H1 (cell line): ENCODE measurements at regions not wholly inside any gene's neighbourhood (a gene's known extent, or its start where the extent isn't known, plus 50 kb on each side); places are given as distances from the start of the nearest gene placed in this dataset.

ENCODE experiments used
- ASH2L ChIP-seq: fragments of 200-600, 300-600 bp; sonication (generic); IDR thresholded peaks from one replicate; pipeline ENCODE4 v1.7.1; 2017; ENCODE audit warnings: low read length
- CEBPB ChIP-seq: IDR thresholded peaks from 2 replicates; pipeline ENCODE4 v1.6.1; 2012; ENCODE audit warnings: low read depth, low read length
- MAFK ChIP-seq: IDR thresholded peaks from 2 replicates; pipeline ENCODE4 v1.6.1; 2012; ENCODE audit warnings: low read depth, mild to moderate bottlenecking, improper control_type of control experiment, low read length
- NANOG ChIP-seq: IDR thresholded peaks from 2 replicates; pipeline ENCODE4 v1.6.1; 2011; ENCODE audit warnings: low read length, low read depth, mild to moderate bottlenecking, inconsistent platforms; ENCODE audit not compliant: insufficient read depth, poor library complexity, severe bottlenecking
- RXRA ChIP-seq: IDR thresholded peaks from 2 replicates; pipeline ENCODE4 v1.6.1; 2011; ENCODE audit warnings: low read depth, mild to moderate bottlenecking, low read length, moderate library complexity; ENCODE audit not compliant: insufficient read depth
- USF2 ChIP-seq: IDR thresholded peaks from 2 replicates; pipeline ENCODE4 v1.6.1; 2011; ENCODE audit warnings: low read length, improper control_type of control experiment

DNA sequence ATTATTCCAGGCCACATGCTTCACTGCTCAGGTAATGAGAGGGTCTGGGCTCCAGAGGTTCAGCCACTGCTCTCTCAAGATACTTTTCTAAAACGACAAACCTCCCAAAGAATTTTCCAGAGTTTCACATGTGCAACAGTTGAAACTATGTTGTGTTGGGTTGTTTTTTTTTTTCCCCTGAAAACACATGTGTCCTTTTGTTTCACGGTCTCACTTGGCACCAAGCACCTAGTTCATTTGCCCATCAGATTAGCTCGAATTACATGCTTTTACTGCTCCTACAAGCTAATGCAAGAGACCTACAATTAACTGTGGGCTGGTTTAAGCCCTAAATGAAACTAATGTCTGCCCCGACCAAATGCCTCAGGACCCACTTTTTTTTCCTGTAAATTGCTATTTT, 313.3 kb downstream of the FGFR2 start (continued):
- TF ChIP-seq CEBPB (no peak), NANOG (no peak), ASH2L (no peak), RXRA (no peak), MAFK (no peak), USF2 (no peak)
